Esophagus muscularis mucosa (tissue), 4 donors: ENCODE measurements at regions not wholly inside any gene's neighbourhood (a gene's known extent, or its start where the extent isn't known, plus 50 kb on each side); places are given as distances from the start of the nearest gene placed in this dataset.

Source experiments
- DNase-seq: peaks from one replicate; pipeline ENCODE4 v3.0.0-alpha.2; 2017; ENCODE audit errors: extremely low spot score
- H3K27ac ChIP-seq, 4 donors: fragments of 200-600 bp; sonication (generic); replicated peaks in 1 of 4; 1 replicate in 3 of 4; 2 replicates in 1 of 4; pipeline ENCODE4 v1.5.1; 2016 to 2019; ENCODE audit warnings: mild to moderate bottlenecking in 1 of 4
- H3K27me3 ChIP-seq, 4 donors: fragments of 200-600 bp; sonication (generic); one replicate each; pipeline versions ENCODE4 v1.5.1 to v1.6.0; 2016 to 2019
- H3K36me3 ChIP-seq, 4 donors: fragments of 200-600 bp; sonication (generic); one replicate each; pipeline ENCODE4 v1.5.1; 2016 to 2019
- H3K4me1 ChIP-seq, 4 donors: fragments of 200-600 bp; sonication (generic); one replicate each; pipeline ENCODE4 v1.5.1; 2016 to 2019
- H3K4me3 ChIP-seq, 4 donors: fragments of 200-600 bp; sonication (generic); 1 replicate in 2 of 4; 2 replicates in 2 of 4; pipeline ENCODE4 v1.5.1; 2016 to 2019; ENCODE audit warnings: mild to moderate bottlenecking in 4 of 4, moderate library complexity in 1 of 4
- H3K9me3 ChIP-seq, 4 donors: fragments of 200-600 bp; sonication (generic); 1 replicate in 3 of 4; 2 replicates in 1 of 4; pipeline ENCODE4 v1.5.1; 2016 to 2019
- CTCF ChIP-seq, 3 experiments: fragments of 200-600 bp in 2 of 3; fragments of 450-650 bp in 1 of 3; sonication (generic) in 2 of 3; IDR thresholded peaks; one replicate each; pipeline ENCODE4 v1.5.1; 2017 to 2019; ENCODE audit warnings: antibody characterized with exemption in 3 of 3, mild to moderate bottlenecking in 2 of 3, moderate library complexity in 1 of 3
- EP300 ChIP-seq: sonication (generic); formaldehyde crosslinking; IDR thresholded peaks from one replicate; pipeline ENCODE4 v1.6.1; 2017; ENCODE audit warnings: antibody characterized with exemption
- POLR2A ChIP-seq: fragments of 450-650 bp; IDR thresholded peaks from one replicate; pipeline ENCODE4 v1.6.1; 2017; ENCODE audit warnings: antibody characterized with exemption, moderate library complexity, mild to moderate bottlenecking, low read depth
- POLR2AphosphoS5 ChIP-seq, 2 donors: sonication (generic); formaldehyde crosslinking; IDR thresholded peaks; one replicate each; pipeline ENCODE4 v1.6.1; 2017; ENCODE audit warnings: antibody characterized with exemption in 2 of 2
- WGBS: methylation state at CpG from one replicate; pipeline ENCODE4 v1.1.5; 2018; 5-methylcytosine and 5-hydroxymethylcytosine counted together
- intact Hi-C: fragments of 100-400 bp; cut with DNase I; formaldehyde crosslinking; loops from one replicate; pipeline ENCODE4 v1.15.1; 2023

GRCh38 chr11:29750392-29750791 is 266.4 kb downstream of the KCNA4 start:
- no peaks in the 10 kb centered on the region for H3K36me3 ChIP-seq
- no peak overlapping the region for H3K4me3 ChIP-seq
- H3K27ac ChIP-seq: no peak overlapping the region
- intact Hi-C loops: no loop called here
- no peaks in the 10 kb centered on the region for H3K27me3 ChIP-seq
- no peaks in the 10 kb centered on the region for H3K4me1 ChIP-seq
- 82% methylated on average over 3 of the region's 3 CpGs for WGBS
- DNase-seq: no peak
- no peak for TF ChIP-seq CTCF (IDR thresholded peaks at IDR 0.05)
- no peak for TF ChIP-seq EP300
- no peaks in the 10 kb centered on the region for H3K9me3 ChIP-seq

GRCh38 chr11:29734287-29734686 is 282.5 kb downstream of the KCNA4 start:
- Histone ChIP-seq H3K27me3 (no peaks in the 10 kb centered on the region), H3K36me3 (no peaks in the 10 kb centered on the region), H3K9me3 (no peaks in the 10 kb centered on the region), H3K27ac (no peak overlapping the region), H3K4me3 (no peak overlapping the region), H3K4me1 (no peaks in the 10 kb centered on the region)
- intact Hi-C loops: no loop called here
- DNase-seq: no peak
- TF ChIP-seq CTCF (IDR thresholded peaks at IDR 0.05): no peak
- no peak for TF ChIP-seq POLR2AphosphoS5 (IDR thresholded peaks at IDR 0.05)
- TF ChIP-seq EP300: no peak
- no peak for TF ChIP-seq POLR2A
- 70% methylated on average over 1 of the region's 1 CpG for WGBS

GRCh38 chr11:29713831-29714320 is 303.0 kb downstream of the KCNA4 start:
- DNase-seq: no peak
- Histone ChIP-seq H3K27ac (no peak overlapping the region), H3K27me3 (no peaks in the 10 kb centered on the region), H3K9me3 (no peaks in the 10 kb centered on the region), H3K4me3 (no peak overlapping the region), H3K36me3 (no peaks in the 10 kb centered on the region), H3K4me1 (no peaks in the 10 kb centered on the region)
- intact Hi-C loops: no loop called here
- 93% methylated on average over 14 of the region's 14 CpGs for WGBS
- no peak for TF ChIP-seq POLR2A
- no peak for TF ChIP-seq EP300
- no peak for TF ChIP-seq POLR2AphosphoS5 (IDR thresholded peaks at IDR 0.05)
- TF ChIP-seq CTCF (IDR thresholded peaks at IDR 0.05): no peak

DNA sequence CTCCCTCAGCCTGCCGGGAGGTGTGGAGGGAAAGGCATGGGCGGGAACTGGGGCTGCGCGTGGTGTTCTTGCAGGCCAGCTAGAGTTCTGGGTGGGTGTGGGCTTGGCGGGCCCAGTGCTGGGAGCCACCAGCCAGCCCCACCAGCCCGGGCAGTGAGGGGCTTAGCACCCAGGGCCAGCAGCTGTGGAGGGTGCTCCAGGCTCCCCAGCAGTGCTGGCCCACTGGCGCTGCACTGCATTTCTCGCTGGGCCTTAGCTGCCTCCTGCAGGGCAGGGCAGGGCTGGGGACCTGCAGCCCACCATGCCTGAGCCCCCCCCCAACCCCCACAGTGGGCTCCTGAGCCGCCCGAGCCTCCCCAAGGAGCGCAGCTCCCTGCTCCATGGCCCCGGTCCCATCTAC is 304.2 kb downstream of the KCNA4 start:
- no peaks in the 10 kb centered on the region for H3K4me1 ChIP-seq
- no peaks in the 10 kb centered on the region for H3K27me3 ChIP-seq
- DNase-seq: no peak
- H3K36me3 ChIP-seq: no peaks in the 10 kb centered on the region
- TF ChIP-seq POLR2AphosphoS5 (IDR thresholded peaks at IDR 0.05) (no peak), CTCF (IDR thresholded peaks at IDR 0.05) (no peak), EP300 (no peak), POLR2A (no peak)
- no peak overlapping the region for H3K4me3 ChIP-seq
- no CpG with 5 or more reads among the region's 12 CpGs for WGBS
- H3K9me3 ChIP-seq: no peaks in the 10 kb centered on the region
- intact Hi-C loops: no loop called here
- H3K27ac ChIP-seq: no peak overlapping the region

- Histone ChIP-seq H3K4me1 (no peaks in the 10 kb centered on the region), H3K4me3 (no peak overlapping the region), H3K36me3 (no peaks in the 10 kb centered on the region), H3K27me3 (no peaks in the 10 kb centered on the region), H3K27ac (no peak overlapping the region), H3K9me3 (no peaks in the 10 kb centered on the region)
- no peak for DNase-seq
- TF ChIP-seq CTCF (IDR thresholded peaks at IDR 0.05) (no peak), POLR2AphosphoS5 (IDR thresholded peaks at IDR 0.05) (no peak), POLR2A (no peak), EP300 (no peak)
- intact Hi-C loops: no loop called here
- 21% methylated on average over 2 of the region's 2 CpGs for WGBS
Observed at GRCh38 chr11:29707924-29708323, 308.9 kb downstream of the KCNA4 start.
